Ectodermal cell (in vitro differentiated cells): ENCODE measurements at regions not wholly inside any gene's neighbourhood (a gene's known extent, or its start where the extent isn't known, plus 50 kb on each side); places are given as distances from the start of the nearest gene placed in this dataset.

Source experiments
- H3K27ac ChIP-seq: 2 replicates; pipeline ENCODE4 v1.7.0; 2013; ENCODE audit warnings: mild to moderate bottlenecking, low read depth, low read length; ENCODE audit not compliant: insufficient read depth, poor library complexity, severe bottlenecking
- H3K27me3 ChIP-seq: 2 replicates; pipeline ENCODE4 v1.7.0; 2013; ENCODE audit warnings: mild to moderate bottlenecking, low read length; ENCODE audit not compliant: insufficient read depth, control insufficient read depth, poor library complexity, severe bottlenecking
- H3K36me3 ChIP-seq: one replicate; pipeline ENCODE4 v1.7.0; 2013; ENCODE audit warnings: low read length; ENCODE audit not compliant: control insufficient read depth, insufficient read depth
- H3K4me1 ChIP-seq: one replicate; pipeline ENCODE4 v1.7.0; 2013; ENCODE audit warnings: low read length; ENCODE audit not compliant: control insufficient read depth, insufficient read depth
- H3K4me3 ChIP-seq: 2 replicates; pipeline ENCODE4 v1.7.0; 2013; ENCODE audit warnings: low read depth, low read length, control low read depth; ENCODE audit not compliant: insufficient read depth
- H3K9me3 ChIP-seq: 2 replicates; pipeline ENCODE4 v1.7.0; 2013; ENCODE audit warnings: mild to moderate bottlenecking, low read length, moderate library complexity; ENCODE audit not compliant: control insufficient read depth
- WGBS, 2 experiments: methylation state at CpG; one replicate each; pipeline ENCODE4 v1.1.7; 2013; ENCODE audit warnings: missing lambda C conversion rate in 2 of 2; 5-methylcytosine and 5-hydroxymethylcytosine counted together

- peaks cover 5% of the 10 kb centered on the region for H3K4me1 ChIP-seq
- WGBS, 2 experiments, result 86 to 92% methylated on average over 1 of the region's 3 CpGs
Measured at GRCh38 chr12:45671254-45671653, 58.3 kb upstream of the ARID2 start.

GRCh38 chr12:45674181-45674977 lies 55.1 kb upstream of the ARID2 start:
- Histone ChIP-seq H3K27ac (no peak overlapping the region), H3K4me3 (no peak overlapping the region), H3K9me3 (no peaks in the 10 kb centered on the region), H3K36me3 (no peaks in the 10 kb centered on the region), H3K4me1 (no peaks in the 10 kb centered on the region), H3K27me3 (no peaks in the 10 kb centered on the region)
- 79 to 80% methylated on average over 3 to 5 of the region's 6 CpGs for WGBS, 2 experiments

More at GRCh38 chr12:45671254-45671653, 58.3 kb upstream of the ARID2 start:
- Histone ChIP-seq H3K9me3 (no peaks in the 10 kb centered on the region), H3K4me3 (no peak overlapping the region), H3K27me3 (no peaks in the 10 kb centered on the region), H3K36me3 (no peaks in the 10 kb centered on the region), H3K27ac (no peak overlapping the region)

- Histone ChIP-seq H3K9me3 (no peaks in the 10 kb centered on the region), H3K36me3 (no peaks in the 10 kb centered on the region), H3K4me1 (no peaks in the 10 kb centered on the region), H3K4me3 (no peak overlapping the region), H3K27me3 (no peaks in the 10 kb centered on the region), H3K27ac (no peak overlapping the region)
- WGBS, 2 experiments, result 92 to 97% methylated on average over 2 of the region's 2 CpGs
Measured at GRCh38 chr12:45675534-45675933, 54.0 kb upstream of the ARID2 start.
